ENCODE measurements at regions not wholly inside any gene's neighbourhood (a gene's known extent, or its start where the extent isn't known, plus 50 kb on each side); places are given as distances from the start of the nearest gene placed in this dataset.

- H3K9me3 ChIP-seq (ENCODE audit: low read depth, low read length), result no peaks in the 10 kb centered on the region
- no peaks in the 10 kb centered on the region for H3K27me3 ChIP-seq (ENCODE audit: insufficient read depth, low read length)
- no peaks in the 10 kb centered on the region for H4K20me1 ChIP-seq (ENCODE audit: insufficient read depth, low read length)
- DNase-seq (ENCODE audit: insufficient read length, low spot score, missing footprints), result peak; percentile 37
- no peaks in the 10 kb centered on the region for H3K79me2 ChIP-seq (ENCODE audit: insufficient read depth, low read length)
- H3K4me2 ChIP-seq (ENCODE audit: insufficient read depth, low read length), result no peak overlapping the region
- H2AFZ ChIP-seq (ENCODE audit: low read length), result no peak overlapping the region
- H3K36me3 ChIP-seq (ENCODE audit: insufficient read depth, low read length), result no peaks in the 10 kb centered on the region
- H3K27ac ChIP-seq (ENCODE audit: low read depth, low read length), result no peak overlapping the region
- no peak for TF ChIP-seq CTCF (IDR thresholded peaks at IDR 0.05; ENCODE audit: extremely low read depth, low read depth, low read length)
- H3K4me3 ChIP-seq (ENCODE audit: insufficient read depth, low read length), result no peak overlapping the region
- peaks cover 9% of the 10 kb centered on the region for H3K4me1 ChIP-seq (ENCODE audit: insufficient read depth, low read length)
These were observed 1140.0 kb upstream of the AUTS2 start for GRCh38 chr7:68458010-68458908.

GRCh38 chr7:68461430-68461829, 1136.8 kb upstream of the AUTS2 start:
- no peak for TF ChIP-seq CTCF (IDR thresholded peaks at IDR 0.05; ENCODE audit: extremely low read depth, low read depth, low read length)
- peak overlapping the region; percentile 34 for H3K4me2 ChIP-seq (ENCODE audit: insufficient read depth, low read length)
- no peak overlapping the region for H3K4me3 ChIP-seq (ENCODE audit: insufficient read depth, low read length)
- H2AFZ ChIP-seq (ENCODE audit: low read length), result no peak overlapping the region
- H3K4me1 ChIP-seq (ENCODE audit: insufficient read depth, low read length), result peaks cover 9% of the 10 kb centered on the region
- H3K36me3 ChIP-seq (ENCODE audit: insufficient read depth, low read length), result no peaks in the 10 kb centered on the region
- H3K9me3 ChIP-seq (ENCODE audit: low read depth, low read length), result no peaks in the 10 kb centered on the region
- H3K79me2 ChIP-seq (ENCODE audit: insufficient read depth, low read length), result no peaks in the 10 kb centered on the region
- no peaks in the 10 kb centered on the region for H3K27me3 ChIP-seq (ENCODE audit: insufficient read depth, low read length)
- peak overlapping the region; percentile 51 for H3K27ac ChIP-seq (ENCODE audit: low read depth, low read length)
- no peaks in the 10 kb centered on the region for H4K20me1 ChIP-seq (ENCODE audit: insufficient read depth, low read length)
- DNase-seq (ENCODE audit: insufficient read length, low spot score, missing footprints), result peak; percentile 46

- Histone ChIP-seq H3K27ac (ENCODE audit: low read depth, low read length) (no peak overlapping the region), H3K79me2 (ENCODE audit: insufficient read depth, low read length) (no peaks in the 10 kb centered on the region), H3K4me3 (ENCODE audit: insufficient read depth, low read length) (no peak overlapping the region), H3K9me3 (ENCODE audit: low read depth, low read length) (no peaks in the 10 kb centered on the region), H3K27me3 (ENCODE audit: insufficient read depth, low read length) (peaks cover 4% of the 10 kb centered on the region), H3K4me1 (ENCODE audit: insufficient read depth, low read length) (no peaks in the 10 kb centered on the region), H4K20me1 (ENCODE audit: insufficient read depth, low read length) (no peaks in the 10 kb centered on the region), H2AFZ (ENCODE audit: low read length) (no peak overlapping the region), H3K4me2 (ENCODE audit: insufficient read depth, low read length) (no peak overlapping the region), H3K36me3 (ENCODE audit: insufficient read depth, low read length) (no peaks in the 10 kb centered on the region)
- DNase-seq (ENCODE audit: insufficient read length, low spot score, missing footprints), result no peak
- TF ChIP-seq CTCF (IDR thresholded peaks at IDR 0.05; ENCODE audit: extremely low read depth, low read depth, low read length), result no peak
These were observed 1127.3 kb upstream of the AUTS2 start for GRCh38 chr7:68470836-68471435.

GRCh38 chr7:68472688-68473087, 1125.6 kb upstream of the AUTS2 start:
- Histone ChIP-seq H3K79me2 (ENCODE audit: insufficient read depth, low read length) (no peaks in the 10 kb centered on the region), H4K20me1 (ENCODE audit: insufficient read depth, low read length) (no peaks in the 10 kb centered on the region), H3K4me1 (ENCODE audit: insufficient read depth, low read length) (no peaks in the 10 kb centered on the region), H3K4me2 (ENCODE audit: insufficient read depth, low read length) (no peak overlapping the region), H3K27me3 (ENCODE audit: insufficient read depth, low read length) (peaks cover 4% of the 10 kb centered on the region), H2AFZ (ENCODE audit: low read length) (no peak overlapping the region), H3K4me3 (ENCODE audit: insufficient read depth, low read length) (no peak overlapping the region), H3K9me3 (ENCODE audit: low read depth, low read length) (no peaks in the 10 kb centered on the region), H3K27ac (ENCODE audit: low read depth, low read length) (no peak overlapping the region), H3K36me3 (ENCODE audit: insufficient read depth, low read length) (no peaks in the 10 kb centered on the region)
- no peak for DNase-seq (ENCODE audit: insufficient read length, low spot score, missing footprints)
- TF ChIP-seq CTCF (IDR thresholded peaks at IDR 0.05; ENCODE audit: extremely low read depth, low read depth, low read length), result no peak

Data from osteoblast (primary cell).